ENCODE measurements at regions not wholly inside any gene's neighbourhood (a gene's known extent, or its start where the extent isn't known, plus 50 kb on each side); places are given as distances from the start of the nearest gene placed in this dataset.

DNA sequence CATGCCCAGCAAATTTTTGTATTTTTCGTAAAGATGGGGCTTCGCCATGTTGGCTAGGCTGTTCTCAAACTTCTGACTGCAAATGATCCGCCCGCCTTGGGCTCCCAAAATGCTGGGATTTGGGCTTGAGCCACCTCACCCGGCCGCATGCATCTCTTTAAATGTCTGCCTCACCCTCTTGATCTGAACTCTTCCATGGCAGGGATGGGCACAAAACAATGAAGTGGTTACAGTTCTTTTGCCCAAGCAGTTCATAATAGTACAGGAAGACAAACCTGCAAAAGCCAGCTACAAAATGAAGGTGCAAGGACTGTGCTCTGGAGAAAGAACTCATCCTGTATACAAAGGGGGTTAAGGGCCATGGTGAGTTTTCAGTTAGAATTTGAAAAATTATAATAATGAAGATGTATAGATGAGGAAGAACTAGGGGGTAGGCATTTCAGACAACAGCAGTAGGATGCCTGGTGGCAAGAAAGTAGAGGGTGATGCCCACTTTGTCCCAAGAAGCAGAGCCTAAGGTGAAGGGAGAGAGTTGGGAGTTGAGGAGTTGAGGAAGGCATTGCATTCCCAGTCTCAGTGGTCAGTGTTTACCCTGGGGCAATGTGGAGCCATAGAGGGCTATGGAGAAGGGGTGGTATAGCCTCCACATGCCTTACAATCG is 160.8 kb upstream of the MYCN start:
- Mint-ChIP-seq H3K27ac (no peak overlapping the region), H3K4me3 (no peak overlapping the region), H3K36me3 (no peaks in the 10 kb centered on the region), H3K27me3 (peaks cover 1% of the 10 kb centered on the region), H3K4me1 (no peaks in the 10 kb centered on the region), H3K9me3 (no peaks in the 10 kb centered on the region)

DNA sequence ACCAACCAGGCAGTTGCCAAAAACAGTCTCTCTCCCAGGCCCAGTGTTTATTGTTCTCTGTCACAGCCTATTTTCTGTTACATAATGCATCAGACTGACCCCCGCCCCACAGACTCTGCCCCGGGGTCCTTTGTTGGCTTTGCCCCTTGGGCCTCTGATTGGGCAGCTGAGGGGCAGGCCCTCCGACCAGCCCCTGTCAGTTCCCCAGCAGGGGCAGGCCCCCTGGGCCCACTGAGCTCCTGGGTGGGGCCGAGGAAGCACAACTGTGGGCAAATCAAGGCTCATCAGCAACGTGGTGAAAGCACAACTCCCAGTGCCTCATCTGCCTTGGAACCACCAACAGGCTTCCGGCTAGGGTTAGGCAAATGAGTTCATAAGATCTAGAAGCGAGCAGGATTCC is 160.1 kb upstream of the MYCN start:
- H3K27me3 Mint-ChIP-seq = peaks cover 1% of the 10 kb centered on the region
- H3K4me1 Mint-ChIP-seq = no peaks in the 10 kb centered on the region
- H3K9me3 Mint-ChIP-seq = no peaks in the 10 kb centered on the region
- H3K36me3 Mint-ChIP-seq = no peaks in the 10 kb centered on the region
- H3K27ac Mint-ChIP-seq = no peak overlapping the region
- H3K4me3 Mint-ChIP-seq = no peak overlapping the region

DNA sequence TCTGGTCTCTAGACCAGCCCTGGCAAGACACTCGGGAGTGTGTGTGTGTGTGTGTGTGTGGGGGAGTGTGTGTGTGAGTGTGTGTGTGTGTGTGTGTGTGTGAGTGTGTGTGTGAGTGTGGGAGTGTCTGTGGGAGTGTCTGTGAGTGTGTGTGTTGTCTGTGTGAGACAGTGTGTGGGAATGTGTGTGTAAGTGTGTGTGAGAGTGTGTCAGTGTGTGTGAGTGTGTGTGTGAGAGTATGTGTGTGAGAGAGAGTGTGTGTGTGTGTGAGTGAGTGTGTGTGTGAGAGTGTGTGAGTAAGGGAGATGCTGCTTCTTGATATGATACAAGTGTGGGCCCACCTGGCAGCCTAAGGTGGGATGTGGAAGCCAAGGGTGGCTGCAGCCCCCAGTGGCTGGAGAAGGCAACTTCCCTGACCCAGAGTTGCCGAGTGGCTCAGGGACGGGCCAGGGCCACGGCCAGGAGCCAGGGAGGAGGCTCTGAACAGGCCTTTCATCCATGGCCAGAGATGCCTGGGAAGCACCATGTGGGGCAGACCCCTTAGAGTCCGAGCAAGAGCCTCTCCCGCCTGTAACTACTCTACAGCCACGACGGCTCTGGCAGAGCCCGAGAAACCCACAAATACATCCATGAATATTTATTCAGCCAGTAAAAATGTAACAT is 159.3 kb upstream of the MYCN start:
- Mint-ChIP-seq H3K27ac (no peak overlapping the region), H3K36me3 (no peaks in the 10 kb centered on the region), H3K4me1 (no peaks in the 10 kb centered on the region), H3K27me3 (peaks cover 1% of the 10 kb centered on the region), H3K9me3 (no peaks in the 10 kb centered on the region), H3K4me3 (no peak overlapping the region)

- Mint-ChIP-seq H3K4me3 (no peak overlapping the region), H3K27me3 (peaks cover 1% of the 10 kb centered on the region), H3K4me1 (no peaks in the 10 kb centered on the region), H3K36me3 (no peaks in the 10 kb centered on the region), H3K9me3 (no peaks in the 10 kb centered on the region), H3K27ac (no peak overlapping the region)
Observed at GRCh38 chr2:15782009-15782751, 158.2 kb upstream of the MYCN start.

DNA sequence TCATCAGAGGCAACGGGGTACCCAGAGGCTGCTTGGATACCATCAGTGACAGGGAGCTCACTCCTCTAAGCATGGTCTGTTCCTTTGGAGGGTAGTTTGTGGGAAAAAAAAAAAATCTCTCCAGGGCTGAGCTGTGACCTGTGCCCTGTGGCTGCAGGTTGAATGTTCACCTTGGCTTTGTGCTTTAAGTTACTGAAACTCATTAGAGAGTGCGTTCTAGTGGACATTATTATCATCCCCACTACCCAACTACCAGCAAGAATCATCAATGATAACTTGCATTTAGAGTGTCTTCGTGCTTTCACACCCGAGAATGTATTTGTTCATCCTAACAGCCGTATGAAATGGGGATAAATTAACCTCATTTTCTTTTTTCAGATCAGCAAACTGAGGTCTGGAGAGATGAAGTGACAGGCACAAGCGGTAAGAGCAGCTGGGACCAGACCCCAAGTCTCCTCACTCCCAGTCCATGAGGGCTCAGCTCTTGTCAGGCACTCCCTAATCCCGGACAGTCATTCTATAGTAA is 157.5 kb upstream of the MYCN start:
- H3K9me3 Mint-ChIP-seq = no peaks in the 10 kb centered on the region
- H3K4me3 Mint-ChIP-seq = no peak overlapping the region
- H3K36me3 Mint-ChIP-seq = no peaks in the 10 kb centered on the region
- peaks cover 1% of the 10 kb centered on the region for H3K27me3 Mint-ChIP-seq
- H3K27ac Mint-ChIP-seq = no peak overlapping the region
- no peaks in the 10 kb centered on the region for H3K4me1 Mint-ChIP-seq

GRCh38 chr2:15783489-15783888 is 156.9 kb upstream of the MYCN start:
- Mint-ChIP-seq H3K27ac (no peak overlapping the region), H3K4me1 (no peaks in the 10 kb centered on the region), H3K36me3 (no peaks in the 10 kb centered on the region), H3K27me3 (peaks cover 1% of the 10 kb centered on the region), H3K9me3 (no peaks in the 10 kb centered on the region), H3K4me3 (no peak overlapping the region)

DNA sequence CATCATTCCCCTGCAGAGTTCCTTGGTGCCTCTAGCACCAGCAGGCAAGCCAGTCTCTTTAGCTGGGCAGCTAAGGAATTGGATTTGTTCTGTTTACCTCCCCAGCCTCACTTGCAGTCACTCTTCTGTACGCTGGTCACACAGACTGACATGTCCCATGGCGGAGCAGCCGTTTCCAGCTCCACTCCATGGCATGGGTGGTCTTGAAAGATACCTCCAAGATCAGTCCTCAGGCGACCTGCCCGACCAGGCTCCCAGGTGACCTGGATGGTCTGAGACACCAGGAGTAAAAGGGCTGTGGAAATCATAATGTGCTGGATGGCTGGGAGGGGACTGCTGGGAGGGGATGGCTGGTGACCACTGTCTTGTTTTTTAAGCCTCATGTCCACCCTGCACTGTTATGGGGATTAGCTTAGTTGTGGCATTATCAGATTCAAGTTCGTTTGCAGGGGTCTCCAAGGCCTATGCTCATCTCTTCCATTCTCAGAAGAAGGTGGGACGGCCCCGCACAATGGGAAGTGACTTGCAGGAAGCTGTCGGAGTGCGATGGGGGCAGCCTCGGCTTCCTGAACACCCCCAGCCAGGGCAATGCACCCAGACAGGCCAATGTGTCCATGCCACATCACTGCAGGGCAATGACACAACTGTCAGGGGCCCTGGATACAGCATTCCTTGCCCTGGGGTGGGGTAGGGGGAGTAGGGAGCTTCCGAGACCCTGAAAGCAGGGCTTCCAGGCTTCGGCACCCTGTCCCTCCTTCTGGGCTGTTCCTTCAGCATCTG is 156.1 kb upstream of the MYCN start:
- Mint-ChIP-seq H3K27me3 (peaks cover 1% of the 10 kb centered on the region), H3K36me3 (no peaks in the 10 kb centered on the region), H3K9me3 (no peaks in the 10 kb centered on the region), H3K4me3 (no peak overlapping the region), H3K27ac (no peak overlapping the region), H3K4me1 (no peaks in the 10 kb centered on the region)

DNA sequence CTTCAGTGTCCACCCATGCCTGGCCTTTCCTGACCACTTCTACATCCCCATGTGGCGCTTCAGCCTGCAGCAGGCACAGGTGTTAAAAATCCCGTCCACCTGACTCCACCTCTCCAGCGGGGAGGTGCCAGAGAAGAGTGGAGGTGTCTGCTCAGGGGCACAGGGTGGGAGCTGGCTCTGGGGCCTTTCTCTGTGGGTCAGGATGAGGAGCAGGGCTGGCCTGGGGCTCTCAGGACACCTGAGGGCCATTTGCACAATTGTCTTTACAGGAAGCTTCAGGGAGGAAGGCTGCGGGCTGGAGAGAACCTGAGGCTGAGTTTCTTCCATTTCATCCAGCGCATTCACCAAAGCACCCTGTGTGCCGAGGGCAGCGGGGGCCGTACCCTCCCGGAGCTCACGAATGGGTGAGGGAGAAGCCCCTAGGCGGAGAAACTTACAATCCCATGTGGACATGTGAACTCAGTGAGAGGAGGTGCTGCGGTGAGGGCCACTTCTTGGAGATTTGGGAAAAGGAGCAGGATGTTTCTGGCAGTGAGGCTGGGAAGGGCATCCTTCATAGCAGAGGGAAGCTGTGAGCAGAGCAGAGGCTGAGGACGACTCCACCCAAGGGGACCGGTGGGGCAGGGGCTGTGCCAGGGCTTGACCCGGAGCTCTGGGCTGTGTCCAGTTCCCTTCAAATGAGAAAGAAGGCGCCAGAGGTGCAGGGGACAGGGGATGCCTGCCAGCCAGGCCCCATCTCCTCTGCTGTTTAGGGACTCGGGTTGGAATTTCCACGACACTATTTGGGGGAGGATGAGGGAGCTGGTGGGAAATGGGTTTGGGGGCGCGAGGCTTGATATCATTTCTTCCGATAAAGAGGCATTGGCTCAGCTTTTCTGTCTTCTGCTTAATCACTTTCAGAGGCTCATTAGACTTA is 155.2 kb upstream of the MYCN start:
- Mint-ChIP-seq H3K36me3 (no peaks in the 10 kb centered on the region), H3K4me1 (no peaks in the 10 kb centered on the region), H3K27ac (no peak overlapping the region), H3K9me3 (no peaks in the 10 kb centered on the region), H3K27me3 (peaks cover 1% of the 10 kb centered on the region), H3K4me3 (no peak overlapping the region)

- peaks cover 1% of the 10 kb centered on the region for H3K27me3 Mint-ChIP-seq
- H3K27ac Mint-ChIP-seq = no peak overlapping the region
- H3K4me1 Mint-ChIP-seq = no peaks in the 10 kb centered on the region
- no peak overlapping the region for H3K4me3 Mint-ChIP-seq
- no peaks in the 10 kb centered on the region for H3K36me3 Mint-ChIP-seq
- no peaks in the 10 kb centered on the region for H3K9me3 Mint-ChIP-seq
Observed at GRCh38 chr2:15786003-15786654, 154.2 kb upstream of the MYCN start.

- H3K36me3 Mint-ChIP-seq = no peaks in the 10 kb centered on the region
- H3K4me3 Mint-ChIP-seq = no peak overlapping the region
- H3K9me3 Mint-ChIP-seq = no peaks in the 10 kb centered on the region
- peaks cover 1% of the 10 kb centered on the region for H3K27me3 Mint-ChIP-seq
- no peaks in the 10 kb centered on the region for H3K4me1 Mint-ChIP-seq
- H3K27ac Mint-ChIP-seq = no peak overlapping the region
Observed at GRCh38 chr2:15786901-15787300, 153.4 kb upstream of the MYCN start.

DNA sequence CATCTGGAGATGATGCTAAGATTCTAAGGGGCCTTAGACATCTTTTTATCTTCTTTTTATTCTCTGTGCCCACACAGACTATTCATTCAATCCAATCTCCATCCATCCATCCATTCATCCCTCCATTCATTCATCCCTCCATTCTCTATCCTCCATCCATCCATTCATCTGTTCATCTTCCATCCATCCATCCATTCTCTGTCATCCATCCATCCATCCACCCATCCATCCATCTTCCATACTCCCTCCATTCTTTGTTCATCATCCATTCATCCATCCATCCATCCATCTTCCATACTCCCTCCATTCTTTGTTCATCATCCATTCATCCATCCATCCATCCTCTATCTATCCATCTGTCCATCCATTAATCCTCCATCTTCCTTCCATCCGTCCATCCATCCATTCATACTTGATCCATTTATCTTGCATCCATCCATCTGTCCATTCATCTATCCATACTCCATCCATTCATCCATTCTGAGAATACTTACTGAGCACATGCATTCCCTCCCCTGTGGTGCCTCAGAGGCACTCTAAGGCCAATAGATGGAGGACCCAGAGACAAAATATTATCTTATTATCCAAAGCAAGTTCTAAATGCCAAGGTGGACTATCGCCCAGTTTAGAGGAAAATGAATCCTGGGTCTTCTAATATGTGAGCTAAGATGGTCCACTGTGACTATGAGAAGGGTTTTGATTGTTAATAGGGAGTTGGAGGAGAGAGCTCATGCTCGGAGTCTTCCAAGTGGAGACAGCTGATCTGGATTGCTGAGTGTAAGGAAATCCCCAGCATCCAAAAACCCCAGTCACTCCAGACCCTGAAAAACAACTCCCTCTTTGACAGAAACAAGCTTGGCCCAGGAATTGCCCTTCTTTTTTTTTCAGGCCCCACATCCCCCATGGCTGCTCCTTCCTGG is 152.6 kb upstream of the MYCN start:
- H3K4me1 Mint-ChIP-seq = no peaks in the 10 kb centered on the region
- no peaks in the 10 kb centered on the region for H3K9me3 Mint-ChIP-seq
- H3K27ac Mint-ChIP-seq = no peak overlapping the region
- H3K4me3 Mint-ChIP-seq = no peak overlapping the region
- peaks cover 1% of the 10 kb centered on the region for H3K27me3 Mint-ChIP-seq
- no peaks in the 10 kb centered on the region for H3K36me3 Mint-ChIP-seq

GRCh38 chr2:15788455-15788829 is 151.9 kb upstream of the MYCN start:
- Mint-ChIP-seq H3K9me3 (no peaks in the 10 kb centered on the region), H3K4me1 (no peaks in the 10 kb centered on the region), H3K4me3 (no peak overlapping the region), H3K27ac (no peak overlapping the region), H3K27me3 (peaks cover 1% of the 10 kb centered on the region), H3K36me3 (no peaks in the 10 kb centered on the region)

- Mint-ChIP-seq H3K4me3 (no peak overlapping the region), H3K27me3 (peaks cover under 1% of the 10 kb centered on the region), H3K36me3 (no peaks in the 10 kb centered on the region), H3K9me3 (no peaks in the 10 kb centered on the region), H3K4me1 (no peaks in the 10 kb centered on the region), H3K27ac (no peak overlapping the region)
Observed at GRCh38 chr2:15788830-15789229, 151.5 kb upstream of the MYCN start.
